Heart left ventricle (tissue), 16 donors: ENCODE measurements at regions not wholly inside any gene's neighbourhood (a gene's known extent, or its start where the extent isn't known, plus 50 kb on each side); places are given as distances from the start of the nearest gene placed in this dataset.

Source experiments
- ATAC-seq, 4 donors: fragments of 200-7000 bp; cut with Tn5 transposase; one replicate each; pipeline ENCODE4 v1.9.1; 2020 to 2022; ENCODE audit warnings: moderate library complexity in 4 of 4, mild to moderate bottlenecking in 3 of 4, moderate number of reproducible peaks in 1 of 4
- DNase-seq, 5 donors: peaks; one replicate each; pipeline ENCODE4 v3.0.0-alpha.2; 2020
- H3K27ac ChIP-seq, 12 donors: fragments of 200-600 bp; sonication (generic) in 4 of 12; one replicate each; pipeline versions ENCODE4 v1.5.0 to v1.8.0; 2016 to 2022; ENCODE audit warnings: mild to moderate bottlenecking in 2 of 12
- H3K27me3 ChIP-seq, 9 donors: fragments of 200-600 bp; sonication (generic) in 2 of 9; one replicate each; pipeline versions ENCODE4 v1.5.1 to v1.8.0; 2016 to 2022; ENCODE audit warnings: mild to moderate bottlenecking in 3 of 9
- H3K36me3 ChIP-seq, 9 donors: fragments of 200-600 bp; sonication (generic) in 2 of 9; one replicate each; pipeline versions ENCODE4 v1.5.0 to v1.8.0; 2018 to 2022; ENCODE audit warnings: mild to moderate bottlenecking in 2 of 9
- H3K4me1 ChIP-seq, 12 donors: fragments of 200-600 bp; sonication (generic) in 4 of 12; one replicate each; pipeline versions ENCODE4 v1.5.0 to v1.8.0; 2016 to 2022; ENCODE audit warnings: mild to moderate bottlenecking in 3 of 12
- H3K4me3 ChIP-seq, 12 donors: fragments of 200-600 bp; sonication (generic) in 4 of 12; one replicate each; pipeline versions ENCODE4 v1.5.0 to v1.8.0; 2017 to 2022; ENCODE audit warnings: mild to moderate bottlenecking in 9 of 12, moderate library complexity in 4 of 12
- H3K9me3 ChIP-seq, 12 donors: fragments of 200-600 bp; sonication (generic) in 4 of 12; one replicate each; pipeline versions ENCODE4 v1.5.0 to v1.8.0; 2016 to 2022; ENCODE audit warnings: mild to moderate bottlenecking in 1 of 12
- CTCF ChIP-seq, 12 donors: fragments of 200-600 bp; sonication (generic) in 4 of 12; IDR thresholded peaks; one replicate each; pipeline versions ENCODE4 v1.5.0 to v1.8.0; 2018 to 2022; ENCODE audit warnings: antibody characterized with exemption in 12 of 12, mild to moderate bottlenecking in 5 of 12
- POLR2A ChIP-seq, 2 donors: fragments of 450-650 bp; IDR thresholded peaks; one replicate each; pipeline ENCODE4 v1.6.1; 2017; ENCODE audit warnings: antibody characterized with exemption in 2 of 2, mild to moderate bottlenecking in 2 of 2, moderate library complexity in 2 of 2
- WGBS, 4 donors: extraction: QIAGEN DNeasy Blood & Tissue Kit in 2 of 4; methylation state at CpG; one replicate each; pipeline versions ENCODE4 v1.1.5 to v1.1.7; 2013 to 2018; 5-methylcytosine and 5-hydroxymethylcytosine counted together
- intact Hi-C, 10 donors: fragments of 100-400 bp; cut with DNase I; formaldehyde crosslinking; loops; one replicate each; pipeline versions ENCODE4 v1.11.1 to v1.14.2; 2022
- donor health status: ischemic (EF 13 %, LVEDD 7.1; RV severe dilation, severe dysfunction).
- donor health status: healthy with polysubstance abuse.
- donor health status: DM: no; HTN: yes; CAD: no.
- donor health status: DM: no; HTN: no; CAD: no.
- donor health status: ischemic (EF 25% LVEDD 6.9; RV normal size, moderate dysfunction).
- donor health status: ischemic (EF 25% LVEDD 5.7; RV mildly dilated, moderate dysfunction).
- donor health status: healthy.
- donor health status: DM: yes; HTN: yes; CAD: no.
- donor health status: ischemic (EF 35%, LVEDD 5.7; RV mildly dilated, moderate dysfunction).
- donor health status: nonischemic (EF 11% LVEDD 7.7; RV severe dilation, severe dysfunction).
- donor health status: DM: yes; HTN: yes; CAD: no.
- donor health status: PGD.
- donor health status: ischemic (EF 29% LVEDD 5.4; RV normal size, mild dysfunction).
- donor health status: nonischemic (EF 23%, LVEDD 6.1; RV moderate dilation, normal function).

DNA sequence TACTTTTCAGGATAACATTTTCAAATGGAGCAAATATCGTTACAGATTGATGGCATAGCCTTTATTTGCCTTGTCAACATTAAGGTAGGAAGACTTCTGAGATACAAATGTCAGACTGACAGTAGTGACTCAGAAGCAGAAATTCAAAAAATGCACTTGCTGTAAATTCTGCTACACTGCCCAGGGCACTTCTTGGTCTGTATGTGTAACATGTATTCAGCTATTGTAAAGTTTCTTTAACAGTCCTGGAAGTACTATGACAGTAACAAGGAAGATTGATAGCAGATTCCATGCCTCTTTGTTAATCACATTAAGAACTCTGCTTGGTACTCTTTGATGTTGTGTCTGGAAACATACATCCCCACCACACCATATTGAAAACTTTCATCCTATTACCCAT lies 69.6 kb upstream of the PCDH18 start:
- WGBS, 4 donors: 72 to 90% (median 81%) methylated on average over 1 of the region's 1 CpG
- no peak for ATAC-seq
- Histone ChIP-seq H3K36me3 (no peaks in the 10 kb centered on the region), H3K27ac (no peak overlapping the region), H3K4me3 (no peak overlapping the region), H3K4me1 (peaks cover 0 to 4% (median 0%) of the 10 kb centered on the region in 12 donors), H3K27me3 (no peaks in the 10 kb centered on the region), H3K9me3 (no peaks in the 10 kb centered on the region)
- TF ChIP-seq POLR2A (IDR thresholded peaks at IDR 0.05): no peak
- no peak for TF ChIP-seq CTCF (IDR thresholded peaks at IDR 0.05)
- DNase-seq: no peak
- intact Hi-C loops: no loop called here

GRCh38 chr4:137599734-137600133 lies 67.4 kb upstream of the PCDH18 start:
- Histone ChIP-seq H3K27ac (no peak overlapping the region), H3K4me1 (peaks cover 0 to 4% (median 0%) of the 10 kb centered on the region in 12 donors), H3K4me3 (no peak overlapping the region), H3K9me3 (peaks cover 0 to 4% (median 0%) of the 10 kb centered on the region in 12 donors), H3K36me3 (no peaks in the 10 kb centered on the region), H3K27me3 (no peaks in the 10 kb centered on the region)
- DNase-seq (no peak), ATAC-seq (no peak)
- no peak for TF ChIP-seq POLR2A (IDR thresholded peaks at IDR 0.05)
- intact Hi-C loops: no loop called here
- WGBS, 4 donors: 57 to 71% (median 68%) methylated on average over 1 of the region's 1 CpG

GRCh38 chr4:137597752-137598430 lies 65.6 kb upstream of the PCDH18 start:
- peaks cover 0 to 4% (median 0%) of the 10 kb centered on the region in 12 donors for H3K9me3 ChIP-seq
- peaks cover 0 to 4% (median 0%) of the 10 kb centered on the region in 12 donors for H3K4me1 ChIP-seq
- no peaks in the 10 kb centered on the region for H3K36me3 ChIP-seq
- DNase-seq (no peak), ATAC-seq (peak in 1 of 4 donors; percentile 57)
- 29 to 34% (median 31%) methylated on average over 3 of the region's 3 CpGs for WGBS, 4 donors
- H3K4me3 ChIP-seq: no peak overlapping the region
- intact Hi-C loops: no loop called here
- TF ChIP-seq CTCF (IDR thresholded peaks at IDR 0.05): no peak
- TF ChIP-seq POLR2A (IDR thresholded peaks at IDR 0.05): no peak
- H3K27me3 ChIP-seq: no peaks in the 10 kb centered on the region
- H3K27ac ChIP-seq: no peak overlapping the region

DNA sequence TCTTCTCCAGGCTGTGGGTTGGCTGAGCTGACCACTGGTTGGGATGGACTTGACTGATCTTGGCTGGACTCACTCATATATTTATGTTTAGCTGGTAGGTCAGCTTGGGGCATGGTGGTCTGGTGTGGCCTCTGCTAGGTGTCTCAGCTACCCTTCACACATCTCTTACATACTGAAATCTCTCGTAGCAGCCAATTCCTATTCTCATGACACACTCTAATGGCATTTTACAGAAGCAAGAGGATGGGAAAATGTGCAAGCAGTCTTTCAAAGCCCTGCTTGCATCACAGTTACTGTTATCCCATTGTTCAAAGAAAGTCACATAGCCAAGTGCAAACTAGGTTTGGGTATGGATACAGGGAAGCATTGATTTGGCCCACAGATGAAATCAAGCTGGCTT lies 55.5 kb upstream of the PCDH18 start:
- Histone ChIP-seq H3K9me3 (no peaks in the 10 kb centered on the region), H3K27ac (no peak overlapping the region), H3K4me1 (no peaks in the 10 kb centered on the region), H3K4me3 (no peak overlapping the region), H3K27me3 (no peaks in the 10 kb centered on the region), H3K36me3 (no peaks in the 10 kb centered on the region)
- no peak for ATAC-seq
- no peak for TF ChIP-seq CTCF (IDR thresholded peaks at IDR 0.05)
- no peak for TF ChIP-seq POLR2A (IDR thresholded peaks at IDR 0.05)
- 75 to 95% (median 87%) methylated on average over 1 of the region's 1 CpG for WGBS, 4 donors
- DNase-seq: no peak
- intact Hi-C loops: no loop called here

DNA sequence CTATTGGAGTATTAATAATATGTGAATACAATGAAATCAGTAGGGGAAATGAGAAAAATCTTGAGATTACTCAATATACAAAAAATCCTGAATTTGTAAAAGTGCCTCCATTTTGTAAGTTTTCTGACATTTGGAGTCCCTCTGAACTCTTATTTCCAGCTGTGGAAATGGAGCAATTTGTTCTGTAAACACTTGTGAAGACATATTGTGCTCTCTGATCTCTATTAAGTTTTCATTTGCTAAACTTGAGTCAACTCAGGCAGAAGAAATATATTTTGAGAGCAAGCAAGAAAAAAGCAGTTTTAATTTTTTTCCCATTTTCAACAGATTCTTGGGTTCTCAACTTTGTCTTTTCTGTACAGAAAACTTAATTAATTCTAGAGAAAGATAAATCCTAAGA lies 51.4 kb upstream of the PCDH18 start:
- ATAC-seq: no peak
- intact Hi-C loops: no loop called here
- TF ChIP-seq CTCF (IDR thresholded peaks at IDR 0.05) (no peak), POLR2A (IDR thresholded peaks at IDR 0.05) (no peak)

More for the DNA sequence above, 51.4 kb upstream of the PCDH18 start:
- Histone ChIP-seq H3K27ac (no peak overlapping the region), H3K4me3 (no peak overlapping the region), H3K36me3 (no peaks in the 10 kb centered on the region), H3K4me1 (no peaks in the 10 kb centered on the region), H3K9me3 (peaks cover 0 to 4% (median 0%) of the 10 kb centered on the region in 12 donors), H3K27me3 (no peaks in the 10 kb centered on the region)
- DNase-seq: no peak
